GM12892 (cell line): ENCODE measurements at regions not wholly inside any gene's neighbourhood (a gene's known extent, or its start where the extent isn't known, plus 50 kb on each side); places are given as distances from the start of the nearest gene placed in this dataset.

Source experiments
- DNase-seq: peaks from one replicate; pipeline ENCODE4 v3.0.0; 2011; ENCODE audit not compliant: insufficient read length
- FAIRE-seq: peaks from 2 replicates; lab custom pipeline; 2011; peaks lifted over from hg19 to GRCh38; lab: Jason Lieb, UNC
- POLR2A ChIP-seq: IDR thresholded peaks from 2 replicates; pipeline ENCODE4 v1.6.1; 2011; ENCODE audit warnings: low read depth, low read length, control low read depth
- POLR2AphosphoS5 ChIP-seq: IDR thresholded peaks from 2 replicates; pipeline ENCODE4 v1.6.1; 2011; ENCODE audit warnings: low read depth, low read length, control low read depth
- TAF1 ChIP-seq: IDR thresholded peaks from 2 replicates; pipeline ENCODE4 v1.6.1; 2011; ENCODE audit warnings: low read depth, mild to moderate bottlenecking, control low read depth, low read length, borderline replicate concordance

GRCh38 chr11:15903246-15903645, 453.1 kb downstream of the SOX6 start:
- no peak for FAIRE-seq

GRCh38 chr11:15905366-15906104, 450.8 kb downstream of the SOX6 start:
- FAIRE-seq (no peak), DNase-seq (no peak)
- no peak for TF ChIP-seq POLR2A
- TF ChIP-seq POLR2AphosphoS5: no peak
- TF ChIP-seq TAF1: no peak

More at GRCh38 chr11:15903246-15903645, 453.1 kb downstream of the SOX6 start:
- TF ChIP-seq TAF1 (no peak), POLR2A (no peak), POLR2AphosphoS5 (no peak)
- no peak for DNase-seq

- no peak for FAIRE-seq
- DNase-seq: no peak
- no peak for TF ChIP-seq TAF1
- TF ChIP-seq POLR2A: no peak
- no peak for TF ChIP-seq POLR2AphosphoS5
Measured at GRCh38 chr11:15906481-15907035, 449.8 kb downstream of the SOX6 start.

- FAIRE-seq (no peak), DNase-seq (no peak)
- TF ChIP-seq POLR2AphosphoS5 (no peak), POLR2A (no peak), TAF1 (no peak)
Measured at GRCh38 chr11:15907806-15908205, 448.5 kb downstream of the SOX6 start.

DNA sequence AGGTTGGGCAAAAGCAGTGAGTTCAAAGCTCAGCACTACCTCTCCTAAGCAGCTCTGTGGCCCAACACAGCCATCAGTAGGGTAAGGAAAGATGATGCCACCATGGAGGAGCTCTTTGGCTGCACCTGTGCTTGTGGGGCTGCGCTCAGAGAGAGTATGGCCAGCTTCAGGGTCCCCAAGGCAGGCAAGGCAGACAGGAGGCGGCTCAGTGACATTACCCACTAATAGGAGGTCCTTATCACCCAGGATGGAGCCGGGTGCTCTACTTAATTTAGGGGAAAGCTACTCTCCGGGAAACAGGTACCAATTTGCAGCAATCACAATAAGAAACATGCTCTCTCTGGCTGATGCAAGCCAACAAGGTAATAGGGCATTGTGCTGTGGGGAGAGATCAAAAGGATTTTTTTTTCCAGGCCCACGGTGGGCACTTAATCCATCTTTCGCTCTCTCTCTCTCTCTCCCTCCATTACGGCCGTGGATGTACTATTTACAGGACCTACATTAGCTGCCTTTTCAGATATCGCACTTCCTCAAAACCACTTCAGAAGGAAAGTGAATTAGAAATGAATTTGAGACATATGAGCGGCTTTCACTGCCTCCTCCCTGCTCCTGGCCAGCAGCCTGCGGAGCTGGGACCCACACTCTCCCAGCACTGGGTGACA, 446.3 kb downstream of the SOX6 start:
- DNase-seq (no peak), FAIRE-seq (no peak)
- no peak for TF ChIP-seq POLR2A
- no peak for TF ChIP-seq TAF1
- TF ChIP-seq POLR2AphosphoS5: no peak

DNA sequence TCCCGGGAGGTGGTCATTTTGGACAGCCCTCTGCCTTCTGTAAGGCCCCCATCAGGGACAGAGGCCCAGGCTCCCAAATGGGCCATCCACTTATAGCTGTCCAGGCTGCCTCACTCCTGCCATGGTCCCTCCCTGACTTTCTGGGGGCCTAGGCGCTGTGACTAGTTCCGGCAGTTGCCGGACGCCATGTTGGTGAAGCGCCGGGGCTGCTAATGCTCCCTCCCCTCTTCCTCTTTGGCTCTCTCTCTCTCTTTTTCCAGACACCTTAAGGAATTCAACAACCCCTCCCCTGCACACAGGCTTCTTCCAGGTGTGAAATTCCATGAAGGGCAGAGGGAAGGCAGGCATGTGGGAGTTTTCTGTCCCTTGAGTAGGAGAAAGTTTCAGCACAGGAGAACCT, 445.6 kb downstream of the SOX6 start:
- TF ChIP-seq TAF1: no peak
- TF ChIP-seq POLR2AphosphoS5: no peak
- TF ChIP-seq POLR2A: no peak
- DNase-seq (no peak), FAIRE-seq (no peak)

- TF ChIP-seq POLR2A (no peak), POLR2AphosphoS5 (no peak), TAF1 (no peak)
- DNase-seq (no peak), FAIRE-seq (no peak)
Measured at GRCh38 chr11:15911377-15912044, 444.8 kb downstream of the SOX6 start.

- TF ChIP-seq TAF1 (no peak), POLR2AphosphoS5 (no peak), POLR2A (no peak)
- FAIRE-seq (no peak), DNase-seq (no peak)
Measured at GRCh38 chr11:15912291-15912690, 444.1 kb downstream of the SOX6 start.

GRCh38 chr11:15912825-15913224, 443.5 kb downstream of the SOX6 start:
- FAIRE-seq (no peak), DNase-seq (no peak)
- TF ChIP-seq POLR2A (no peak), TAF1 (no peak), POLR2AphosphoS5 (no peak)

DNA sequence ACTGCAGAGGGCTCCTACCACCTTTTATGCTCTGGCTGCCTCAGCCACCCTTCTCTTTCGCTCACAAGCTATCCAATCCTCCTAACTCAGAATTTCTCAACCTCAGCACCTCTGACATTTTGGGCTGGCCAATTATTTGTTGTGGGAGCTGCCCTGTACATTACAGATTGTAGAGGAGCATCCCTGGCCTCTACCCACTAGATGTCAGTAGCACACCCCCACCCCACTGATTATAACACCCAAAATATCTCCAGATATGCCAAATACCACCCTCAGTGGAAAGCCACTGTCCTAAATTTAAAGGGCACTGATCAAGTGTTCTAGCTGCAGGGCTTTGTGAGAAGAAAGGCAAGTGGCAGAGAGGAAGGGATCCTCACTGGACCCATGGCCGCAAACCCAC, 443.1 kb downstream of the SOX6 start:
- no peak for DNase-seq
- no peak for TF ChIP-seq POLR2AphosphoS5
- TF ChIP-seq TAF1: no peak
- TF ChIP-seq POLR2A: no peak
- FAIRE-seq: no peak
